ENCODE measurements at regions not wholly inside any gene's neighbourhood (a gene's known extent, or its start where the extent isn't known, plus 50 kb on each side); places are given as distances from the start of the nearest gene placed in this dataset.

GRCh38 chr2:173614265-173614930, 259.7 kb downstream of the CDCA7 start:
- H3K9me3 ChIP-seq = no peaks in the 10 kb centered on the region
- no peaks in the 10 kb centered on the region for H3K4me1 ChIP-seq
- no peak for ATAC-seq

GRCh38 chr2:173623438-173624319, 269.0 kb downstream of the CDCA7 start:
- intact Hi-C loops (cut with DNase I; ENCODE audit: low total_unique reads) = no loop called here
- H3K4me3 ChIP-seq = no peak overlapping the region
- no peaks in the 10 kb centered on the region for H3K27me3 ChIP-seq
- DNase-seq (no peak), ATAC-seq (no peak)
- H3K4me1 ChIP-seq = no peaks in the 10 kb centered on the region
- in situ Hi-C loops (cut with MboI; ENCODE audit: low sequenced_read_pairs in 4 of 4) = no loop called here
- no peaks in the 10 kb centered on the region for H3K9me3 ChIP-seq
- TF ChIP-seq POLR2A (IDR thresholded peaks at IDR 0.05) (no peak), CTCF (IDR thresholded peaks at IDR 0.05 in 4 of 5, conservative IDR thresholded peaks at IDR 0.05 in 1 of 5) (no peak)
- H3K27ac ChIP-seq = no peak overlapping the region
- no peaks in the 10 kb centered on the region for H3K36me3 ChIP-seq

More at GRCh38 chr2:173614265-173614930, 259.7 kb downstream of the CDCA7 start:
- intact Hi-C loops (cut with DNase I; ENCODE audit: low total_unique reads) = no loop called here
- Histone ChIP-seq H3K4me3 (no peak overlapping the region), H3K27ac (no peak overlapping the region), H3K27me3 (no peaks in the 10 kb centered on the region), H3K36me3 (no peaks in the 10 kb centered on the region)
- TF ChIP-seq CTCF (IDR thresholded peaks at IDR 0.05 in 4 of 5, conservative IDR thresholded peaks at IDR 0.05 in 1 of 5) (no peak), POLR2A (IDR thresholded peaks at IDR 0.05) (no peak)
- in situ Hi-C loops (cut with MboI; ENCODE audit: low sequenced_read_pairs in 4 of 4) = no loop called here
- no peak for DNase-seq

- intact Hi-C loops (cut with DNase I; ENCODE audit: low total_unique reads) = no loop called here
Observed at GRCh38 chr2:173625315-173625714, 270.6 kb downstream of the CDCA7 start.

GRCh38 chr2:173629076-173629475, 274.4 kb downstream of the CDCA7 start:
- no peak for TF ChIP-seq POLR2A (IDR thresholded peaks at IDR 0.05)
- TF ChIP-seq CTCF (IDR thresholded peaks at IDR 0.05 in 4 of 5, conservative IDR thresholded peaks at IDR 0.05 in 1 of 5) = no peak
- Histone ChIP-seq H3K36me3 (no peaks in the 10 kb centered on the region), H3K27me3 (no peaks in the 10 kb centered on the region), H3K9me3 (no peaks in the 10 kb centered on the region), H3K4me3 (no peak overlapping the region), H3K4me1 (no peaks in the 10 kb centered on the region), H3K27ac (no peak overlapping the region)
- ATAC-seq (no peak), DNase-seq (no peak)
- intact Hi-C loops (cut with DNase I; ENCODE audit: low total_unique reads) = no loop called here
- in situ Hi-C loops (cut with MboI; ENCODE audit: low sequenced_read_pairs in 4 of 4) = no loop called here

More at GRCh38 chr2:173625315-173625714, 270.6 kb downstream of the CDCA7 start:
- Histone ChIP-seq H3K27ac (no peak overlapping the region), H3K4me3 (no peak overlapping the region), H3K27me3 (no peaks in the 10 kb centered on the region), H3K9me3 (no peaks in the 10 kb centered on the region), H3K4me1 (no peaks in the 10 kb centered on the region), H3K36me3 (no peaks in the 10 kb centered on the region)
- in situ Hi-C loops (cut with MboI; ENCODE audit: low sequenced_read_pairs in 4 of 4) = no loop called here
- no peak for TF ChIP-seq POLR2A (IDR thresholded peaks at IDR 0.05)
- no peak for TF ChIP-seq CTCF (IDR thresholded peaks at IDR 0.05 in 4 of 5, conservative IDR thresholded peaks at IDR 0.05 in 1 of 5)
- no peak for DNase-seq
- no peak for ATAC-seq
